Effector memory CD4-positive, alpha-beta T cell (primary cell): ENCODE measurements at regions not wholly inside any gene's neighbourhood (a gene's known extent, or its start where the extent isn't known, plus 50 kb on each side); places are given as distances from the start of the nearest gene placed in this dataset.

ENCODE experiments used
- DNase-seq, 3 donors: peaks; one replicate each; pipeline ENCODE4 v3.0.0-alpha.2; 2020
- H3K27ac ChIP-seq: 2 replicates; pipeline ENCODE4 v1.7.0; 2013; ENCODE audit warnings: mild to moderate bottlenecking, low read length, moderate library complexity; ENCODE audit not compliant: insufficient read depth, poor library complexity, severe bottlenecking
- H3K27me3 ChIP-seq: replicated peaks from 2 replicates; pipeline ENCODE4 v1.7.0; 2013; ENCODE audit warnings: mild to moderate bottlenecking, low read length; ENCODE audit not compliant: insufficient read depth, control insufficient read depth, poor library complexity, severe bottlenecking
- H3K36me3 ChIP-seq: 2 replicates; pipeline ENCODE4 v1.7.0; 2013; ENCODE audit warnings: mild to moderate bottlenecking, low read length, moderate library complexity; ENCODE audit not compliant: control insufficient read depth, insufficient read depth
- H3K4me1 ChIP-seq: 2 replicates; pipeline ENCODE4 v1.7.0; 2013; ENCODE audit warnings: low read length, mild to moderate bottlenecking; ENCODE audit not compliant: control insufficient read depth, insufficient read depth, poor library complexity, severe bottlenecking
- H3K4me3 ChIP-seq: 2 replicates; pipeline ENCODE4 v1.7.0; 2013; ENCODE audit warnings: low read length, low read depth, mild to moderate bottlenecking; ENCODE audit not compliant: insufficient read depth, poor library complexity, severe bottlenecking
- H3K9me3 ChIP-seq: 2 replicates; pipeline ENCODE4 v1.7.0; 2013; ENCODE audit warnings: mild to moderate bottlenecking, low read length, moderate library complexity; ENCODE audit not compliant: control insufficient read depth

- H3K27me3 ChIP-seq: no peaks in the 10 kb centered on the region
- H3K27ac ChIP-seq: no peak overlapping the region
- no peaks in the 10 kb centered on the region for H3K36me3 ChIP-seq
- H3K9me3 ChIP-seq: no peaks in the 10 kb centered on the region
- H3K4me1 ChIP-seq: no peaks in the 10 kb centered on the region
- DNase-seq: no peak
- no peak overlapping the region for H3K4me3 ChIP-seq
Measured at GRCh38 chr15:70315431-70315830, 217.7 kb upstream of the TLE3 start.

GRCh38 chr15:70314688-70315087, 217.0 kb upstream of the TLE3 start:
- Histone ChIP-seq H3K9me3 (no peaks in the 10 kb centered on the region), H3K27ac (no peak overlapping the region), H3K27me3 (no peaks in the 10 kb centered on the region), H3K4me3 (no peak overlapping the region), H3K4me1 (no peaks in the 10 kb centered on the region), H3K36me3 (no peaks in the 10 kb centered on the region)
- no peak for DNase-seq

- Histone ChIP-seq H3K9me3 (no peaks in the 10 kb centered on the region), H3K36me3 (no peaks in the 10 kb centered on the region), H3K27ac (no peak overlapping the region), H3K4me1 (no peaks in the 10 kb centered on the region), H3K27me3 (no peaks in the 10 kb centered on the region), H3K4me3 (no peak overlapping the region)
- DNase-seq: no peak
Measured at GRCh38 chr15:70314018-70314354, 216.3 kb upstream of the TLE3 start.

GRCh38 chr15:70313099-70314017, 215.6 kb upstream of the TLE3 start:
- Histone ChIP-seq H3K4me1 (no peaks in the 10 kb centered on the region), H3K4me3 (no peak overlapping the region), H3K27me3 (no peaks in the 10 kb centered on the region), H3K36me3 (no peaks in the 10 kb centered on the region), H3K27ac (no peak overlapping the region), H3K9me3 (no peaks in the 10 kb centered on the region)
- DNase-seq: no peak

- no peaks in the 10 kb centered on the region for H3K36me3 ChIP-seq
- no peak overlapping the region for H3K27ac ChIP-seq
- H3K9me3 ChIP-seq: no peaks in the 10 kb centered on the region
- no peak overlapping the region for H3K4me3 ChIP-seq
- no peak for DNase-seq
- no peaks in the 10 kb centered on the region for H3K27me3 ChIP-seq
- no peaks in the 10 kb centered on the region for H3K4me1 ChIP-seq
Measured at GRCh38 chr15:70311821-70312220, 214.1 kb upstream of the TLE3 start.

- Histone ChIP-seq H3K36me3 (no peaks in the 10 kb centered on the region), H3K27ac (no peak overlapping the region), H3K4me1 (no peaks in the 10 kb centered on the region), H3K4me3 (no peak overlapping the region), H3K27me3 (no peaks in the 10 kb centered on the region), H3K9me3 (no peaks in the 10 kb centered on the region)
- no peak for DNase-seq
Measured at GRCh38 chr15:70309716-70310115, 212.0 kb upstream of the TLE3 start.

- no peaks in the 10 kb centered on the region for H3K36me3 ChIP-seq
- no peaks in the 10 kb centered on the region for H3K4me1 ChIP-seq
- no peak overlapping the region for H3K4me3 ChIP-seq
- H3K27ac ChIP-seq: no peak overlapping the region
- no peak for DNase-seq
- H3K9me3 ChIP-seq: no peaks in the 10 kb centered on the region
- H3K27me3 ChIP-seq: no peaks in the 10 kb centered on the region
Measured at GRCh38 chr15:70308735-70309434, 211.2 kb upstream of the TLE3 start.

GRCh38 chr15:70308011-70308734, 210.5 kb upstream of the TLE3 start:
- DNase-seq: no peak

GRCh38 chr15:70306582-70306981, 208.9 kb upstream of the TLE3 start:
- no peak overlapping the region for H3K27ac ChIP-seq
- H3K27me3 ChIP-seq: no peaks in the 10 kb centered on the region
- no peaks in the 10 kb centered on the region for H3K36me3 ChIP-seq
- H3K4me3 ChIP-seq: no peak overlapping the region
- peaks cover 2% of the 10 kb centered on the region for H3K4me1 ChIP-seq
- no peaks in the 10 kb centered on the region for H3K9me3 ChIP-seq
- no peak for DNase-seq

More at GRCh38 chr15:70308011-70308734, 210.5 kb upstream of the TLE3 start:
- H3K4me3 ChIP-seq: no peak overlapping the region
- no peaks in the 10 kb centered on the region for H3K4me1 ChIP-seq
- no peak overlapping the region for H3K27ac ChIP-seq
- no peaks in the 10 kb centered on the region for H3K27me3 ChIP-seq
- H3K9me3 ChIP-seq: no peaks in the 10 kb centered on the region
- H3K36me3 ChIP-seq: no peaks in the 10 kb centered on the region

GRCh38 chr15:70306081-70306480, 208.4 kb upstream of the TLE3 start:
- DNase-seq: no peak
- Histone ChIP-seq H3K27ac (no peak overlapping the region), H3K36me3 (no peaks in the 10 kb centered on the region), H3K4me3 (no peak overlapping the region), H3K9me3 (no peaks in the 10 kb centered on the region), H3K4me1 (peaks cover 7% of the 10 kb centered on the region), H3K27me3 (no peaks in the 10 kb centered on the region)
